ENCODE measurements at regions not wholly inside any gene's neighbourhood (a gene's known extent, or its start where the extent isn't known, plus 50 kb on each side); places are given as distances from the start of the nearest gene placed in this dataset.

DNA sequence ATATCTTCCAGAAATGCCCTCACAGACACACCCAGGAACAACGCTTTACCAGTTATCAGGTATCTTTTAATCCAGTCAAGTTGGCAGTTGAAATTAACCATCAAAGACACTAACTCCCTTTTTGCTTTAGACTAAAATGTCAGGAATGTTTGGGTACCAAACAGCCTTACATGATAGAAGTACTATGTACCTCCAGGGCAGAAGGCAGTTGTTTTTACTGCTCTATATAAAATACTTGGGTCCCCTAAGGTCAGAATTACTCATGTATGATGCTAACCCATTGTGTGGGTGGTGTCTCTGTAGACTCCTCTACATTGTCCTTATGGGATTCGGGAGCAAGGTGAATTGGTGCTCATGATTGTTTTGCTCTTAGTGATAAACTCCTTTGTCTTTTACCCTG lies 492.5 kb upstream of the FLRT2 start:
- in situ Hi-C loops (cut with HindIII; ENCODE audit: low pct_unique_long_range_greater_than_20kb, low sequenced_read_pairs) (no loop called here), intact Hi-C loops (cut with micrococcal nuclease; ENCODE audit: unreplicated experiment) (no loop called here)
- H3K27me3 ChIP-seq (ENCODE audit: control insufficient read depth, insufficient read depth, low read length) = no peaks in the 10 kb centered on the region
- H3K4me1 ChIP-seq (ENCODE audit: control insufficient read depth, insufficient read depth, low read length) = no peaks in the 10 kb centered on the region
- no peak overlapping the region for H3K27ac ChIP-seq (ENCODE audit: low read length)
- ATAC-seq (no peak), DNase-seq (ENCODE audit: low read depth, low spot score) (no peak)
- TF ChIP-seq, protein P1, sequence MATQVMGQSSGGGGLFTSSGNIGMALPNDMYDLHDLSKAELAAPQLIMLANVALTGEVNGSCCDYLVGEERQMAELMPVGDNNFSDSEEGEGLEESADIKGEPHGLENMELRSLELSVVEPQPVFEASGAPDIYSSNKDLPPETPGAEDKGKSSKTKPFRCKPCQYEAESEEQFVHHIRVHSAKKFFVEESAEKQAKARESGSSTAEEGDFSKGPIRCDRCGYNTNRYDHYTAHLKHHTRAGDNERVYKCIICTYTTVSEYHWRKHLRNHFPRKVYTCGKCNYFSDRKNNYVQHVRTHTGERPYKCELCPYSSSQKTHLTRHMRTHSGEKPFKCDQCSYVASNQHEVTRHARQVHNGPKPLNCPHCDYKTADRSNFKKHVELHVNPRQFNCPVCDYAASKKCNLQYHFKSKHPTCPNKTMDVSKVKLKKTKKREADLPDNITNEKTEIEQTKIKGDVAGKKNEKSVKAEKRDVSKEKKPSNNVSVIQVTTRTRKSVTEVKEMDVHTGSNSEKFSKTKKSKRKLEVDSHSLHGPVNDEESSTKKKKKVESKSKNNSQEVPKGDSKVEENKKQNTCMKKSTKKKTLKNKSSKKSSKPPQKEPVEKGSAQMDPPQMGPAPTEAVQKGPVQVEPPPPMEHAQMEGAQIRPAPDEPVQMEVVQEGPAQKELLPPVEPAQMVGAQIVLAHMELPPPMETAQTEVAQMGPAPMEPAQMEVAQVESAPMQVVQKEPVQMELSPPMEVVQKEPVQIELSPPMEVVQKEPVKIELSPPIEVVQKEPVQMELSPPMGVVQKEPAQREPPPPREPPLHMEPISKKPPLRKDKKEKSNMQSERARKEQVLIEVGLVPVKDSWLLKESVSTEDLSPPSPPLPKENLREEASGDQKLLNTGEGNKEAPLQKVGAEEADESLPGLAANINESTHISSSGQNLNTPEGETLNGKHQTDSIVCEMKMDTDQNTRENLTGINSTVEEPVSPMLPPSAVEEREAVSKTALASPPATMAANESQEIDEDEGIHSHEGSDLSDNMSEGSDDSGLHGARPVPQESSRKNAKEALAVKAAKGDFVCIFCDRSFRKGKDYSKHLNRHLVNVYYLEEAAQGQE (IDR thresholded peaks at IDR 0.05; ENCODE audit: insufficient read depth in 1 of 2, low read depth in 2 of 2, low read length in 1 of 2) = no peak
- TF ChIP-seq, protein P2, sequence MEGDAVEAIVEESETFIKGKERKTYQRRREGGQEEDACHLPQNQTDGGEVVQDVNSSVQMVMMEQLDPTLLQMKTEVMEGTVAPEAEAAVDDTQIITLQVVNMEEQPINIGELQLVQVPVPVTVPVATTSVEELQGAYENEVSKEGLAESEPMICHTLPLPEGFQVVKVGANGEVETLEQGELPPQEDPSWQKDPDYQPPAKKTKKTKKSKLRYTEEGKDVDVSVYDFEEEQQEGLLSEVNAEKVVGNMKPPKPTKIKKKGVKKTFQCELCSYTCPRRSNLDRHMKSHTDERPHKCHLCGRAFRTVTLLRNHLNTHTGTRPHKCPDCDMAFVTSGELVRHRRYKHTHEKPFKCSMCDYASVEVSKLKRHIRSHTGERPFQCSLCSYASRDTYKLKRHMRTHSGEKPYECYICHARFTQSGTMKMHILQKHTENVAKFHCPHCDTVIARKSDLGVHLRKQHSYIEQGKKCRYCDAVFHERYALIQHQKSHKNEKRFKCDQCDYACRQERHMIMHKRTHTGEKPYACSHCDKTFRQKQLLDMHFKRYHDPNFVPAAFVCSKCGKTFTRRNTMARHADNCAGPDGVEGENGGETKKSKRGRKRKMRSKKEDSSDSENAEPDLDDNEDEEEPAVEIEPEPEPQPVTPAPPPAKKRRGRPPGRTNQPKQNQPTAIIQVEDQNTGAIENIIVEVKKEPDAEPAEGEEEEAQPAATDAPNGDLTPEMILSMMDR (IDR thresholded peaks at IDR 0.05) = no peak
- no peak for TF ChIP-seq TCF7L2 (IDR thresholded peaks at IDR 0.05; ENCODE audit: low read depth, low read length)
- no peak for TF ChIP-seq SIN3A (IDR thresholded peaks at IDR 0.05; ENCODE audit: borderline replicate concordance, insufficient read depth, low read depth, low read length)
- no peak for TF ChIP-seq POLR2AphosphoS5 (IDR thresholded peaks at IDR 0.05; ENCODE audit: low read depth, low read length)
- ChIA-PET POLR2A (no interaction called here), CTCF (no interaction called here)
- no peak overlapping the region for H3K4me3 ChIP-seq (ENCODE audit: low read depth in 2 of 2, low read length in 2 of 2)
- no peaks in the 10 kb centered on the region for H3K9me3 ChIP-seq (ENCODE audit: control insufficient read depth, insufficient read depth, low read depth, low read length)
- no peaks in the 10 kb centered on the region for H3K36me3 ChIP-seq (ENCODE audit: control insufficient read depth, insufficient read depth, low read length)
- no TSS peak for BruUV-seq (replicated peaks)

DNA sequence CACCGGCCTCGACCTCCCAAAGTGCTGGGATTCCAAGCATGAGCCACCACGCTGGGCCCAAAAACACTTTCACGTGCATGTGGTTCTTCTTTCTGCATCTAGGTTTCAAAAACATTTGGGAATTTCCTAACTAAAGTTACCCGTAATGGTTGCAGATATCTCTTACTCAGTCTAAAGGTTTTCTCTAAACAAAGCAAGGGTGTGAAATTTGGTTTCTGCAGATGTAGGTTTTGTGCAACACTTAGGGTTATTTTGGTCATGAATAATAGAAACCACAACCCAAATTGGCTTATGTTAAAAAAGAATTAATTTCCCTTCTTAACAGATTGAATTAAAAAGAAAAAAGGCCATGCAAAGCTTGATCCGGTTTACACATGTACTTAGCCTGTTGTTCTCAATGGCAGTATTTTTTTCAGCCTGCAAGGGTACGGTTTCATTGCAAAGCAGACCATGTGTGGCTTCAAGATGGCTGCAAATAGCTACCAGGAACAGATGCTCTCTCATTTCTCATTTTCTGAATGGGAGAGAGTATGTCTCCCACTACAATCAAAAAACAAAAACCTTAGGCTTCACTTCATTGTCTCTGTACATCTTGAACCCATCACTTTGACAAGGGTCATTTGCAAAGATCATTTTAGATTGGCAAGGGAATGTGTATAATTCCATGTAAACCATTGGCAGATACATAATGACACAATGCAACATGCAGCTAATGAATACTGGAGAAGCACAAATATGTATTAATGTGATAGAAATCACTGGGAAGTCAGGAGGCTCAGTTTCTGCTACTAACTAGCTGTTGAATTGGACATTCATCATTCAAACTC lies 491.2 kb upstream of the FLRT2 start:
- ChIA-PET POLR2A (no interaction called here), CTCF (no interaction called here)
- intact Hi-C loops (cut with micrococcal nuclease; ENCODE audit: unreplicated experiment) = no loop called here

More for the DNA sequence above, 491.2 kb upstream of the FLRT2 start:
- in situ Hi-C loops (cut with HindIII; ENCODE audit: low pct_unique_long_range_greater_than_20kb, low sequenced_read_pairs) = no loop called here
- ATAC-seq = no peak
- BruUV-seq (replicated peaks) = no TSS peak
- no peaks in the 10 kb centered on the region for H3K27me3 ChIP-seq (ENCODE audit: control insufficient read depth, insufficient read depth, low read length)
- H3K27ac ChIP-seq (ENCODE audit: low read length) = no peak overlapping the region
- no peak for TF ChIP-seq POLR2AphosphoS5 (IDR thresholded peaks at IDR 0.05; ENCODE audit: low read depth, low read length)
- TF ChIP-seq TCF7L2 (IDR thresholded peaks at IDR 0.05; ENCODE audit: low read depth, low read length) = no peak
- TF ChIP-seq, protein P1 (IDR thresholded peaks at IDR 0.05; ENCODE audit: insufficient read depth in 1 of 2, low read depth in 2 of 2, low read length in 1 of 2) = no peak
- TF ChIP-seq, protein P2 (IDR thresholded peaks at IDR 0.05) = no peak
- TF ChIP-seq SIN3A (IDR thresholded peaks at IDR 0.05; ENCODE audit: borderline replicate concordance, insufficient read depth, low read depth, low read length) = no peak
- no peaks in the 10 kb centered on the region for H3K4me1 ChIP-seq (ENCODE audit: control insufficient read depth, insufficient read depth, low read length)
- H3K4me3 ChIP-seq (ENCODE audit: low read depth in 2 of 2, low read length in 2 of 2) = no peak overlapping the region
- H3K9me3 ChIP-seq (ENCODE audit: control insufficient read depth, insufficient read depth, low read depth, low read length) = no peaks in the 10 kb centered on the region
- DNase-seq (ENCODE audit: low read depth, low spot score) = no peak
- H3K36me3 ChIP-seq (ENCODE audit: control insufficient read depth, insufficient read depth, low read length) = no peaks in the 10 kb centered on the region
